Astrocyte (in vitro differentiated cells and primary cell): ENCODE measurements at regions not wholly inside any gene's neighbourhood (a gene's known extent, or its start where the extent isn't known, plus 50 kb on each side); places are given as distances from the start of the nearest gene placed in this dataset.

Experiments used
- DNase-seq: peaks from one replicate; pipeline ENCODE4 v3.0.0-alpha.2; 2010; ENCODE audit warnings: low read depth
- FAIRE-seq: peaks from 2 replicates; lab custom pipeline; 2011; peaks lifted over from hg19 to GRCh38; lab: Jason Lieb, UNC
- H2AFZ ChIP-seq: 2 replicates; pipeline ENCODE4 v1.6.0; 2012; ENCODE audit warnings: low read depth, low read length, inconsistent platforms
- H3K27ac ChIP-seq: 2 replicates; pipeline ENCODE4 v1.5.1; 2011; ENCODE audit warnings: low read depth, low read length, inconsistent platforms
- H3K27me3 ChIP-seq: 2 replicates; pipeline ENCODE4 v1.6.0; 2011; ENCODE audit warnings: low read length, inconsistent platforms; ENCODE audit not compliant: insufficient read depth
- H3K36me3 ChIP-seq: 2 replicates; pipeline ENCODE4 v1.5.1; 2011; ENCODE audit warnings: low read length, inconsistent platforms; ENCODE audit not compliant: insufficient read depth
- H3K4me1 ChIP-seq: 2 replicates; pipeline ENCODE4 v1.5.1; 2011; ENCODE audit warnings: low read length, inconsistent platforms; ENCODE audit not compliant: insufficient read depth
- H3K4me2 ChIP-seq: 2 replicates; pipeline ENCODE4 v1.6.0; 2012; ENCODE audit warnings: low read length, inconsistent platforms
- H3K4me3 ChIP-seq: 2 replicates; pipeline ENCODE4 v1.5.1; 2011; ENCODE audit warnings: low read depth, mild to moderate bottlenecking, low read length, inconsistent platforms; ENCODE audit not compliant: insufficient read depth
- H3K79me2 ChIP-seq: 2 replicates; pipeline ENCODE4 v1.6.0; 2012; ENCODE audit warnings: mild to moderate bottlenecking, low read length, inconsistent platforms; ENCODE audit not compliant: insufficient read depth
- H3K9ac ChIP-seq: 2 replicates; pipeline ENCODE4 v1.6.0; 2012; ENCODE audit warnings: mild to moderate bottlenecking, low read length, inconsistent platforms
- H3K9me3 ChIP-seq: 2 replicates; pipeline ENCODE4 v1.5.1; 2012; ENCODE audit warnings: low read depth, mild to moderate bottlenecking, low read length, inconsistent platforms; ENCODE audit not compliant: insufficient read depth
- H4K20me1 ChIP-seq: 2 replicates; pipeline ENCODE4 v1.6.0; 2012; ENCODE audit warnings: low read length, inconsistent platforms; ENCODE audit not compliant: insufficient read depth
- H3K27ac Mint-ChIP-seq: one replicate; pipeline ENCODE4 v1.8.0; 2021; ENCODE audit warnings: mild to moderate bottlenecking, mixed read lengths; ENCODE audit not compliant: unreplicated experiment
- H3K27me3 Mint-ChIP-seq: one replicate; pipeline ENCODE4 v1.8.0; 2021; ENCODE audit warnings: low read depth, mixed read lengths; ENCODE audit not compliant: unreplicated experiment
- H3K36me3 Mint-ChIP-seq: one replicate; pipeline ENCODE4 v1.8.0; 2021; ENCODE audit warnings: low read depth, mixed read lengths; ENCODE audit not compliant: unreplicated experiment
- H3K4me1 Mint-ChIP-seq: one replicate; pipeline ENCODE4 v1.8.0; 2021; ENCODE audit warnings: low read depth, mixed read lengths; ENCODE audit not compliant: unreplicated experiment
- H3K4me3 Mint-ChIP-seq: one replicate; pipeline ENCODE4 v1.8.0; 2021; ENCODE audit warnings: mild to moderate bottlenecking, moderate library complexity, mixed read lengths; ENCODE audit not compliant: unreplicated experiment
- H3K9me3 Mint-ChIP-seq: one replicate; pipeline ENCODE4 v1.8.0; 2021; ENCODE audit warnings: mild to moderate bottlenecking, mixed read lengths; ENCODE audit not compliant: unreplicated experiment
- CTCF ChIP-seq: IDR thresholded peaks from 2 replicates; pipeline ENCODE4 v1.5.1; 2011; ENCODE audit warnings: low read depth, mild to moderate bottlenecking, inconsistent platforms, low read length, moderate library complexity; ENCODE audit not compliant: insufficient read depth
- EZH2 ChIP-seq: IDR thresholded peaks from 2 replicates; pipeline ENCODE4 v1.6.1; 2012; ENCODE audit warnings: mild to moderate bottlenecking, low read length, inconsistent platforms; ENCODE audit not compliant: insufficient read depth

DNA sequence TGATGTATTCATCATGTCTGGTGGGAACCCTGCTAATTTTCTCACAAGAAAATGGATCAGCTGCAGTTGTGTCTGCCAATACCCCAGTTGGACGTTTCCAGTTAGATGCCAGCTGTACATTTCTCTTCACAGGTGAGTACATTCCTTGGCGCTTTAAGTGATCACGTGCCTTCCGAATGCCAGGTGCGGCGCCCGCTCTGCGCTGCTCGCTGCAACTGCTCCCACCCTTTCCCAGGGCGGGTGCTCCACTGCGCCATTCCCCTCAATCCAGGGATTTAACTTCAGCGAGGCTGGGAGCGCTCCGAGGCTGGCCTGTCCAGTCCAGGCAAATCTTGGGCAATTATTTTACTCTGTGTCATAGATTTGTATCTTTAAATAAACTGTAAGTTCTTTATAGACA lies 225.0 kb upstream of the RAB6C start:
- no peaks in the 10 kb centered on the region for H3K27me3 ChIP-seq
- H3K4me3 ChIP-seq: no peak overlapping the region
- H4K20me1 ChIP-seq: no peaks in the 10 kb centered on the region
- no peak overlapping the region for H2AFZ ChIP-seq
- H3K36me3 ChIP-seq: no peaks in the 10 kb centered on the region
- TF ChIP-seq EZH2 (no peak), CTCF (no peak)
- no peaks in the 10 kb centered on the region for H3K79me2 ChIP-seq
- H3K36me3 Mint-ChIP-seq: no peaks in the 10 kb centered on the region
- no peaks in the 10 kb centered on the region for H3K4me1 ChIP-seq
- no peak overlapping the region for H3K9ac ChIP-seq
- peaks cover 33% of the 10 kb centered on the region for H3K27me3 Mint-ChIP-seq
- no peak overlapping the region for H3K27ac Mint-ChIP-seq
- no peaks in the 10 kb centered on the region for H3K9me3 ChIP-seq
- no peaks in the 10 kb centered on the region for H3K4me1 Mint-ChIP-seq
- H3K4me2 ChIP-seq: no peak overlapping the region
- no peak overlapping the region for H3K27ac ChIP-seq
- H3K9me3 Mint-ChIP-seq: peaks cover 5% of the 10 kb centered on the region
- no peak for FAIRE-seq
- H3K4me3 Mint-ChIP-seq: no peak overlapping the region
- no peak for DNase-seq

GRCh38 chr2:129754831-129755230 lies 224.6 kb upstream of the RAB6C start:
- FAIRE-seq (no peak), DNase-seq (no peak)
- Histone ChIP-seq H3K36me3 (no peaks in the 10 kb centered on the region), H3K4me2 (no peak overlapping the region), H2AFZ (no peak overlapping the region), H3K27me3 (no peaks in the 10 kb centered on the region), H3K4me3 (no peak overlapping the region), H3K9ac (no peak overlapping the region), H3K4me1 (no peaks in the 10 kb centered on the region), H3K79me2 (no peaks in the 10 kb centered on the region), H3K27ac (no peak overlapping the region), H3K9me3 (no peaks in the 10 kb centered on the region), H4K20me1 (no peaks in the 10 kb centered on the region)
- H3K27ac Mint-ChIP-seq: no peak overlapping the region
- H3K4me1 Mint-ChIP-seq: no peaks in the 10 kb centered on the region
- TF ChIP-seq EZH2 (no peak), CTCF (no peak)
- H3K4me3 Mint-ChIP-seq: no peak overlapping the region
- no peaks in the 10 kb centered on the region for H3K36me3 Mint-ChIP-seq
- peaks cover 5% of the 10 kb centered on the region for H3K9me3 Mint-ChIP-seq
- peaks cover 33% of the 10 kb centered on the region for H3K27me3 Mint-ChIP-seq

GRCh38 chr2:129755786-129756185 lies 223.7 kb upstream of the RAB6C start:
- Mint-ChIP-seq H3K36me3 (no peaks in the 10 kb centered on the region), H3K27me3 (peaks cover 33% of the 10 kb centered on the region), H3K9me3 (peaks cover 4% of the 10 kb centered on the region), H3K4me1 (no peaks in the 10 kb centered on the region), H3K27ac (no peak overlapping the region), H3K4me3 (no peak overlapping the region)
- Histone ChIP-seq H3K36me3 (no peaks in the 10 kb centered on the region), H3K4me1 (no peaks in the 10 kb centered on the region), H3K27ac (no peak overlapping the region), H3K9me3 (no peaks in the 10 kb centered on the region), H3K79me2 (no peaks in the 10 kb centered on the region), H3K4me3 (no peak overlapping the region), H2AFZ (no peak overlapping the region), H3K9ac (no peak overlapping the region), H3K4me2 (no peak overlapping the region), H3K27me3 (no peaks in the 10 kb centered on the region), H4K20me1 (no peaks in the 10 kb centered on the region)
- no peak for TF ChIP-seq CTCF
- TF ChIP-seq EZH2: no peak
- FAIRE-seq (no peak), DNase-seq (no peak)
